HG02642 (cell line): ENCODE measurements at regions not wholly inside any gene's neighbourhood (a gene's known extent, or its start where the extent isn't known, plus 50 kb on each side); places are given as distances from the start of the nearest gene placed in this dataset.

ENCODE experiments used
- ATAC-seq: cut with Tn5 transposase; IDR thresholded peaks from one replicate; pipeline ENCODE4 v1.9.1; 2021; ENCODE audit warnings: mild to moderate bottlenecking; ENCODE audit not compliant: unreplicated experiment, poor library complexity

- ATAC-seq = no peak
These were observed 312.0 kb downstream of the PDGFC start for GRCh38 chr4:156659570-156659969.

- no peak for ATAC-seq
These were observed 314.7 kb downstream of the PDGFC start for GRCh38 chr4:156656896-156657295.

GRCh38 chr4:156654410-156654809 lies 317.2 kb downstream of the PDGFC start:
- ATAC-seq = no peak

DNA sequence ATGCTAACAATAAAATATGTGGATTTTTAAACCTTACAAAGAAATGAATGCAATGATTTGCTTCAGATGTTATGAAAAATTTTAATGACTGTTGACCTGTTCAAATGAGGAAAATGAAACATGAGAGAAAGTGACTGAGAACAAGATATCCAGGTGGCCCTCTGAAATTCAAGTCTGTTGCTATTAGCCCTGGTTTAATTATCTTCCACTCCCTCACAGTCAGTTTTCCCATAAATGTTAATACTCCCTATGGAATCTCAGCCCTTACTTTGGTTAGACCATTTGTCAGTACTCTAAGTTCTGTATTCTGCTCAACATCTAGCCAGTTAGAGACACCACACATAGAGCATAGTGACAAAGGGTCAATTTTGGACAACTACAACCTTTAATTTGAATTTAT lies 327.8 kb downstream of the PDGFC start:
- ATAC-seq = no peak

DNA sequence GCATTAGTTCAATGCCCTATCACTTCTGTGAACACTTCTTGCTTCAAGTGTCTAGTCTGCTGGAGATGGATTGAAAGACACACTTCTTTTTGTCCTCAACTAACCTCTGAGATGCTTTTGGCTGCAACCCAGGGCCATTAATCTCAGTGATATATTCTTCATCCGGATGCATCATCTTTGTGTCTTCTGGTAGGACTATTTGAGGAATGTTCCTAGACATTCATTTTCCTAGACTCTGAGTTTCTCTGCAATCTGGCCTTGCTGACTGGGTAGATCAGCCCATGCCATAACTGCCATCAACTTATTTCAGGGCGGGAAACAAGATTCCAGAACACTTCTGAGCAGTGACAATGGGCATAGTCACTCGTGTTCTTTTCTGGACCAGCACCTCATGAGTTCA lies 329.4 kb downstream of the PDGFC start:
- no peak for ATAC-seq

DNA sequence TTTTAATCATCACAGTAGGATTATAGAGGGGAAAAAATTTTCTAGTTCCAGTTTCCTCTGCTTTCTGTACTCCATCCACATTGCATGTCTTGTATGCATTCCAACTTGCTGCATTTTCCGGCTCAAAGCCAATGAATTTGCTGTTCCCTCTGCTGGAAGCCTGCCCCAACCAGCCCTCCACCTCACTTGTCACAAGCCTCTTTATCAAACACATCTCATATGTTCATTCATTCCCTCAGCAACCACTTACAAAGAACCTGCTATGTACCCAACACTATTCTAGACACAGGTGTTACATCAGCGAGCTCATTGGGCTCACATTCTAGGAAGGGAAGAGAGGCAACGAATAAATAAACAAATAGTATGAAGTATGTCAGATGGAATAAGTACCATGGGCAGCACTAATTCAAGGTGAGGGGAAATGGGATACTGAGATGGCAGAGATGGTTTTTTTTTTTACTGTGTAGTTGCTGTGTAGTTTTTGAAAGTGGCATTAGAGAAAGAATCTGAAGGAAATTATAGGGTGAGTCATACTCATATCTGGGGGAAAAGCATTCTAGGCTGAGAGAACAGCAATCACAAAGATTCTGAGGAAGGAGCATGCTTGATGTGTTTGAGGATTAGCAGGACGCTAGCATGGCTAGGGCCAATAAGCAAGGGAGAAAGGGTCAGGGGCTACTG lies 332.5 kb downstream of the PDGFC start:
- no peak for ATAC-seq

- no peak for ATAC-seq
These were observed 333.3 kb downstream of the PDGFC start for GRCh38 chr4:156638334-156638733.

- no peak for ATAC-seq
These were observed 335.2 kb downstream of the PDGFC start for GRCh38 chr4:156636381-156636780.

DNA sequence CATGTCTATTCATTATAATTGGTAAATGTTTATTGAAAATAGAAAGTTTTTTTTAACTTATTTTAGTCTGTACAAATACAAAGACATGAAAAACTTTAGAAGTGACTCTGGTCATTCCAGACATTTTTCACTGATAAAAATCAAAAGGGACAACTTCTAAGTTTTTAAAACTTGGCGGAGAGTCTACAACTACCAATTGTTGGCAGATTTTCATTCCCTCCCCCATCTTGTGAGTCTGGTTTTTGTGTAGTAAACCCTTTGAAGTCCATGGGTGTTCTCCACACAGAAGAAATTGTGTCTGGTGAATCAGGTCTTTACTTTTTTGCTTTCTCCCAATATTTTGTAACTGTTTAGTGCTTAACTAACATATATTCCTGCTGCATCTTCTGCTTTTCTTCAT lies 336.5 kb downstream of the PDGFC start:
- no peak for ATAC-seq

DNA sequence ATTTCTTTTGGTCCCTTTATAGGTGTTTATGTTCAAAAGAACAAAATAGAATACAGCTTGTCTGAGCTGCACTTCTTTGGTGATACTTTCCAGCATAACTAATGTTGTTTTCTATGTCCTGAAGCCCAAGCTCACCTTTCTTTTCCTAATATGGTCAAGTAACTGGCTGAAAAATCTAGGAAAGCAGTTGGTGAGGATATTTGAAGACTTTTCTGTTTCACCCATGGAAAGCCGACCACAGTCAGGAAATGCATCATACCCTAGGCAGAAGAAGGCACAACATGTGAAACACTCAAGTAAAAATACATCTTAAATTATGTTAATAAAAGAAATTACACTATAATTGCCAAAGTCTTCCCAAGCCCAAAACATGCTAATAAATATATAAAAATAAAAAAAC lies 337.0 kb downstream of the PDGFC start:
- ATAC-seq = no peak

DNA sequence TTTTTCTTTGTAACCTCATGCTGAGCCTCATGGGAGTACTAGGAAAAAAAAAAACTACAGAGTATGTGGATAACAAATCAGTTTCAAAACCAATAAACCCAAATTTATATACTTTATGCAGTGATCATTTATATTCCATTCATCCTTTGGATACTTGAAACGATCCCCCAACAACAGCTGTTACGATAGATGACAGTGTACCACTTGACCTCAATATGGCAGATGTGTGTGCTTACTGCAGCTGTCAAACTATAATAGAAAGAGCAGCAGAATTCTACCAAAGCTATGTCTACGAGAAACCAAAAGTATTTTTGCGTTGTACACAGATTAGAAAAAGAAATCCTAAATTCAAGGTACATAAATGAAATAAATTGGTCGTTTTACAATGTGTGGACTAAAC lies 337.8 kb downstream of the PDGFC start:
- no peak for ATAC-seq

- no peak for ATAC-seq
These were observed 342.7 kb downstream of the PDGFC start for GRCh38 chr4:156628858-156629257.

- no peak for ATAC-seq
These were observed 348.2 kb downstream of the PDGFC start for GRCh38 chr4:156623376-156623775.

DNA sequence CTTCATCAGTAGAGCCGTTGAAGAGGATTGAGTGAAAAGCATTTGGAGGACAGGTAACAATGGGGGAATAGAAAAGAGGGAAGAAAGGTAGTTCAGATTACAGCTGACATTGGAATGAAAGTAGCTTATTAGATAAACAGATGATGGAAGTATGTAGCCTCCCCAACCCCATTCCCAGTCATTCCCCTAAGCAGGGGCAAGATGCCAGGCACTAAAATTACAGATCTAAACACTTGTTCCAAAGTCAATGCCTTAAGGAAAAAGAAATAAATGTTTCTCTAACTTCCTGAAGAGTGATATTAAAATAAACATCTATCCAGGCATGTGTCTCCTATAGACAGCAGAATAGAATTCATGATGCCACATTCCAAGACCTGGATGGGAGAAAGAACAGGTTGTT lies 350.8 kb downstream of the PDGFC start:
- ATAC-seq = no peak

DNA sequence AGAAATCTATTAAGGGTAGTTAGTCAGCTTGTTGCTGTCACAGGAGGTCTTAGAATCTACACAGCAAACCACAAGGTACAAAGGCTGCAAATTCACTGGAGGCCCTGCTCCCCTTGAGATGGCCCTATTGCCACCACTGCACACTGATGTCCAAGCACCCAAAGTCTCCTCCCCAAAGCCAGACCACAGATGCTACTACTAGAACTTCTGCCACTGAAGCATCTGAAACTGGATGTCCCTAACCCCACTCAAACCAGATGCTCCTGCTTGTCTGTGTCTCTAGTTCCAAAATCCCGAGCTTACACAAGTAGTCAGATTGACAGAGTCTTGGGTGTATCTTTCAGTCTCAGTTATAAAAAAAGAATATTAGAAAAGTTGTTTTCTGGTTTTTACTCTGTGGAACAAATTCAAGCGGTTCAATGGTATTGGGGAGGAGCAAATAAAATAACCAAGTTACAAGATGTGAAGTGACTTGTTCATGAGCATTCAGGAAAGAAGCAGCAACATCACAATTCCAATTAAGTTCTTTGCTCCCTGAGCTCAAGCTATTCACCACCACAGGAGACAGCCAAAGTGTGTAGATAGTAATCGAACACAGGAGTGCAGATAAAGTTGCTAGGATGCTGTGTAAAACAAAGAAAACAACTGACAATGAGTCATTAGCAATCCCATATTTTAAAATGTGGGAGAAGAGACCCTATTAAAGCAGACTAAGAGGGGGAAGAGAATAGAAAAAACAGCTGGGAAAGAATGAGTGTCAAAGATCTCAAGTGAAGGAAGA lies 352.3 kb downstream of the PDGFC start:
- ATAC-seq = no peak

DNA sequence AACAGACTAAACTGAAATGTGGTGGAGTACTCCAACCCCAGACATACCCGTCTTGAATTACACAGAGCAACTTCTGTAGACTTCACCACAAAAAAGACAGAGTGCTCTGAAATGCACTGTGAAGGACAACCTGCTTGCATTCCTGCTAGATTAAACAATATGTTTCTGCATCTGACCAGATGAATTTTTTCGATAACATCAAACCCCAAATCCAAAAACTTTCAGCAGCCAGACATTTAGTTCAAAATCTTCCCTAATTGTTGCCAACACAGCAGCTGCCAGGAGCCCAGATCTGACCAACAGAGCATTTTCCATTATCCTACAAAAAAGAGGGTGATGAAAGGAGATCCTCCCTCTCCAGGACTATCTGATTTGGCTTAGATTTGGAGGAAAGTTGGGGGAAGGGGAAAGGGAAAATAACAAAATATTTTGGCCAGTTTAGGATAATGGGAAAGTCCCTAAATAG lies 356.5 kb downstream of the PDGFC start:
- ATAC-seq = no peak

DNA sequence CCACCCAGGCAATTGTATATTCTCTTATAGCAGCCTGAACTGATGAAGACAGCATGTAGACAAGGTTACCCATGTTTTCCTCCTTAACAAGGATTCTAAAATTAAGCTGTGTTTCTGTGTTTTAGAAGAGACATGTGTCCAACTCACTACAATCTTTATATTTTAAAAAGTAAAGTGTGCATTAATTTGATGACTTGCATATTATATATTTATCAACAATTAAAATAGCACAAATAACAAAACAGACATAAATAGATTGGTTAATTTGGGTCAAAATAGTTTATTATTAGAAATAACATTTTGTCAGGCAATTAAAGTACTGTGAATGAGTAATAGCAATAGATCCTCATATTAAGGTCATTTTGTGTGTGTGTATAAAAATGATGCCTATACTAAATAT lies 357.1 kb downstream of the PDGFC start:
- no peak for ATAC-seq

GRCh38 chr4:156609421-156609820 lies 362.2 kb downstream of the PDGFC start:
- ATAC-seq = no peak

GRCh38 chr4:156608651-156609050 lies 362.9 kb downstream of the PDGFC start:
- no peak for ATAC-seq

DNA sequence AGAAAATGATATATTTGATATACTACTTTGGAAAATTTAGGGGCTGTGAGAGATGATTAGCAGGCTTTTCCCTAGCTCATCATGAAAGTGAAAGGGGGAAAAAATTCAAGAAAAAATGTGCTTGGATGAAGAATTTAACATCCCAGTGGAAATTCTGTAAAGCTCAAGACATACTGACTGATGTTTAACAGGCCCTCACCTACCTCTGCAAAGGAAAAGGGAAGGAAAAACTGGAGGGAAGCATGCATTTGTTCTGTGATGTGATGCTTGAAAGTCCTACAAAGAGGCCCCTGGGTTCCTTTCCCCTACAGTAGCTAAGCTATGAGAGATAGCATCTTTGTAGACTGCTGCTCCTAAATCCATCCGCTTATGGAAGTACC lies 364.1 kb downstream of the PDGFC start:
- ATAC-seq = no peak

DNA sequence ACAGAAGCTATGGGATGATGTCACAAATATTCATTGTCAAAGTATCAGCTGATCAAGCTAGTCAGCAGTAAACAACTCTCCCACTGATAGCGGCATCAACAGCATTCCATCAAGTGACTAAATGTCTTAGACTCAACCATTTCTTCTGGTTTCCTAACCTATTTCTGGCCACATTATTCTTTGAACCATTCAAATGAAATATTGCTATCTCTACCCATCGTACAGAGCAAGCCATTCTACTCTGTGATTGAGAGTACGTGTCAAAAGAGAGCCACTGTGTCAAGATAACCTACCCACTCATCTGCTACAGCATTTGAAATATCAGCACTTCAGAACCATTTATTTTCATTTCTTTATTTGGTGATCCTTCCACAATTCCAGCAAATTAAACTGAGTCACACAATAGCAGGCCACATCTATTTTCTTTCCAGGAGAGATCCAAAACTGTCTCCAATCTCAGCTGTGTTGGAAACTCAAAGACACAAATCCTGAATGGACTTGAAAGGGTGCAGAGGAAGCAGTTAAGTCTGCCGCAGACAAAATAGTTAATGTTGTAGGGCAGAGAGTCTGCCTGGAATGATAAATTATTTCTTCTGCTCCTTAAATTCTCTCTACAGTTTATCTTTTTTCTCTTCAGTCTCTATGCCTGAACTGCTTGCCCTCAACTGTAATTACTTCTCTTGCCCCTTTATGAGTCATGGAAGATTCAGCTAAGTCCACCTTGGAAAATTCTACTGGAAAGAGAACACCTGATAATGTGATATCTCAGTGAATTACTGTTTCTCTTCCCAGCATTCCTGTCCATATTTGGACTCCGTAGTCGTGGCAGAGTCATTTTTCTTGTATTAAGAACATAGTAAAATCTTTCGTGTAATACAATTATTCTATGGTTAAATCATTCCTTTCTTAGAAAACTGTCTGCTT lies 364.8 kb downstream of the PDGFC start:
- no peak for ATAC-seq
